Left ventricle myocardium inferior (tissue), 1 donor: ENCODE measurements at regions not wholly inside any gene's neighbourhood (a gene's known extent, or its start where the extent isn't known, plus 50 kb on each side); places are given as distances from the start of the nearest gene placed in this dataset.

Source experiments
- DNase-seq: peaks from one replicate; pipeline ENCODE4 v3.0.0-alpha.2; 2020
- H3K27ac ChIP-seq: fragments of 200-600 bp; replicated peaks from 2 replicates; pipeline ENCODE4 v1.8.0; 2021
- H3K27me3 ChIP-seq: fragments of 200-600 bp; 2 replicates; pipeline ENCODE4 v1.8.0; 2021; ENCODE audit warnings: low read depth
- H3K36me3 ChIP-seq: fragments of 200-600 bp; 2 replicates; pipeline ENCODE4 v1.8.0; 2021
- H3K4me1 ChIP-seq: fragments of 200-600 bp; 2 replicates; pipeline ENCODE4 v1.8.0; 2021
- H3K4me3 ChIP-seq: fragments of 200-600 bp; 2 replicates; pipeline ENCODE4 v1.8.0; 2021; ENCODE audit warnings: mild to moderate bottlenecking, moderate library complexity
- H3K9me3 ChIP-seq: fragments of 200-600 bp; replicated peaks from 2 replicates; pipeline ENCODE4 v1.8.0; 2021
- intact Hi-C: fragments of 100-400 bp; cut with micrococcal nuclease; formaldehyde crosslinking; loops from one replicate; pipeline ENCODE4 v1.11.0; 2022
- TF ChIP-seq, protein P1 (sequence below): fragments of 200-600 bp; IDR thresholded peaks from 2 replicates; pipeline ENCODE4 v1.8.0; 2021; ENCODE audit warnings: antibody characterized with exemption, mild to moderate bottlenecking, borderline replicate concordance
- donor health status: DM: no; HTN: yes; CAD: no; lungs with severe emphysema.

DNA sequence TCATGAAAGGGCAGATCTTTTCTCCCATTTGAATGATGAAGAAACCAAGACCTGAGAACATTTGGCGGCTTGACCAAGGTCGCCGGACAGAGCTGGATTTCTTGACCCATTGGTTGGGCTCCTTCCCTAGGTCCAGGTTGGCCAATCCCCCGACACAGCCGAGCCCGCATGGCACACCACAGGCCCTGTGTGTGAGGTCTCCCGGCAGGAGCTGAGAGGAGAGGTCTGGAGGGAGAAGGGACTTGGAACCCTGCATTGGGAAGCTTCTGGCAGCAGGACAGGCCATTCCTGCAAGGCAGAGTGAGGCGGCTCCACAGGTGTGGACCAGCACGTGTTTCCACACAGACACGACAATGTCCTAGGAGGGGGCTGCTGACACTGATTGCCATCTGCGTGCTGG, 98.6 kb upstream of the THY1 start:
- H3K4me3 ChIP-seq: no peak overlapping the region

DNA sequence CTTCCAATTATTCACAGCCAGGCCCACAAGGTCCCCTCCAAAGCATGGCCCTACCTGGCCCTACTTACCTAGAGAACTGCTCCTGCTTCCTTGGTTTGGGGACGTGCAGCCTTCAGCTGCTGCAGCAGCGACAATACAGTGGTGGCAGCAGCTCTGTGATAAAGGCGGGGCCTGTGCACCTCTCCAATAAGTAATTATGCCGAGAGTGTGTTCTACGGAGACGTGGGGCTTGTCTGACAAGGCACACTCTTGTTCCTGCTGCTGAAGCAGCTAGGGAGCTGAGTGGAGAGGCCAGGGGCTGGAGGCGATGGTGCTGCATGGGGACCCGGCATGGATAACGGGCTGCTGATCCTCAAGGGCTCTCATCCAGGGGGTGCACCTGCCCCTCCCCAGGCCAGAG, 98.0 kb upstream of the THY1 start:
- no peaks in the 10 kb centered on the region for H3K4me1 ChIP-seq
- no peaks in the 10 kb centered on the region for H3K9me3 ChIP-seq
- peaks cover 68% of the 10 kb centered on the region for H3K27me3 ChIP-seq
- intact Hi-C loops: no loop called here
- DNase-seq: no peak
- no peak overlapping the region for H3K27ac ChIP-seq
- TF ChIP-seq, protein P1, sequence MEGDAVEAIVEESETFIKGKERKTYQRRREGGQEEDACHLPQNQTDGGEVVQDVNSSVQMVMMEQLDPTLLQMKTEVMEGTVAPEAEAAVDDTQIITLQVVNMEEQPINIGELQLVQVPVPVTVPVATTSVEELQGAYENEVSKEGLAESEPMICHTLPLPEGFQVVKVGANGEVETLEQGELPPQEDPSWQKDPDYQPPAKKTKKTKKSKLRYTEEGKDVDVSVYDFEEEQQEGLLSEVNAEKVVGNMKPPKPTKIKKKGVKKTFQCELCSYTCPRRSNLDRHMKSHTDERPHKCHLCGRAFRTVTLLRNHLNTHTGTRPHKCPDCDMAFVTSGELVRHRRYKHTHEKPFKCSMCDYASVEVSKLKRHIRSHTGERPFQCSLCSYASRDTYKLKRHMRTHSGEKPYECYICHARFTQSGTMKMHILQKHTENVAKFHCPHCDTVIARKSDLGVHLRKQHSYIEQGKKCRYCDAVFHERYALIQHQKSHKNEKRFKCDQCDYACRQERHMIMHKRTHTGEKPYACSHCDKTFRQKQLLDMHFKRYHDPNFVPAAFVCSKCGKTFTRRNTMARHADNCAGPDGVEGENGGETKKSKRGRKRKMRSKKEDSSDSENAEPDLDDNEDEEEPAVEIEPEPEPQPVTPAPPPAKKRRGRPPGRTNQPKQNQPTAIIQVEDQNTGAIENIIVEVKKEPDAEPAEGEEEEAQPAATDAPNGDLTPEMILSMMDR: no peak
- H3K36me3 ChIP-seq: no peaks in the 10 kb centered on the region
- no peak overlapping the region for H3K4me3 ChIP-seq

More for the DNA sequence above, 98.6 kb upstream of the THY1 start:
- intact Hi-C loops: no loop called here
- no peaks in the 10 kb centered on the region for H3K9me3 ChIP-seq
- H3K27ac ChIP-seq: no peak overlapping the region
- no peak for DNase-seq
- TF ChIP-seq, protein P1: no peak
- no peaks in the 10 kb centered on the region for H3K36me3 ChIP-seq
- peaks cover 65% of the 10 kb centered on the region for H3K27me3 ChIP-seq
- no peaks in the 10 kb centered on the region for H3K4me1 ChIP-seq

DNA sequence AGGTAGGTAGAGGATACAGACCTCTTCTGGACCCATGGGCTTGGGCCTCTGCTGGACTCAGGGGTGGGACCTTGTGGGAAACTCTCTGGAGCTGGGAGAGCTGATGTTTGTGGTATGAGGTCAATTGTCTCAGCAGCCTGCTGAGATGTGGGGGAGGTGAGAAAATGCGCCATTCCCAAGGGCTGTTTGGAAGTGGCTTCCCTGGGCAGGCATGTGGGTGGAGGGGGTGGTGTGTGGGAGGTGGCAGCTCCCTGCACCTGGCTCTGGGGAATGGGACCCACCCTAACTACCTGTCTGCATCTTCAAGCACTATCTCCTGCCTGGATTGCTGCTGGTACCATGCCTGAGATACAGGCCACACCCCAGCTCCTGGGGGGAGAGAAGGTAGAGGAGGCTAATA, 97.4 kb upstream of the THY1 start:
- H3K36me3 ChIP-seq: no peaks in the 10 kb centered on the region
- intact Hi-C loops: no loop called here
- no peaks in the 10 kb centered on the region for H3K4me1 ChIP-seq
- TF ChIP-seq, protein P1: no peak
- H3K9me3 ChIP-seq: no peaks in the 10 kb centered on the region
- no peak for DNase-seq
- no peak overlapping the region for H3K4me3 ChIP-seq
- H3K27ac ChIP-seq: no peak overlapping the region
- H3K27me3 ChIP-seq: peaks cover 74% of the 10 kb centered on the region

DNA sequence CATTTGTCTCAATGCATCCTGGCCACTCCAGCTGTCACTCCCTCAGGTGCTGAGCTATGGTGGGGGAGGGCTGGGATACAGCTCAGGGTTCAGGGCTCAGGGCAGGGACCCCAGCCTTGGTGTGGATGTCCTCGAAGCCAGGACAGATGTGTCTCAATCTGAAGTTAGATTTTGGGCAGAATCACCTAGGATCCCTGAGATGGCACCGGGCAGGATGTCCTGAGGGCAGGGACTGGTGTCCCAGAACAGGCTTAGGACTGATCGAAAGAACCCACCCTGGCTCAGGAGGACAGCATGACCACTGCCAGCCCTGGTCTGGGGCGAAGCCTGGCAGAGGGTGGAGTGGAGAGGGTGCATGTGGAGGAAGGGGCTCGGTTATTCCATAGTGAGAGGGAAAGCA, 96.8 kb upstream of the THY1 start:
- Histone ChIP-seq H3K4me3 (no peak overlapping the region), H3K27me3 (peaks cover 80% of the 10 kb centered on the region), H3K4me1 (no peaks in the 10 kb centered on the region), H3K36me3 (no peaks in the 10 kb centered on the region), H3K9me3 (no peaks in the 10 kb centered on the region), H3K27ac (no peak overlapping the region)
- intact Hi-C loops: no loop called here
- TF ChIP-seq, protein P1: no peak
- DNase-seq: no peak

DNA sequence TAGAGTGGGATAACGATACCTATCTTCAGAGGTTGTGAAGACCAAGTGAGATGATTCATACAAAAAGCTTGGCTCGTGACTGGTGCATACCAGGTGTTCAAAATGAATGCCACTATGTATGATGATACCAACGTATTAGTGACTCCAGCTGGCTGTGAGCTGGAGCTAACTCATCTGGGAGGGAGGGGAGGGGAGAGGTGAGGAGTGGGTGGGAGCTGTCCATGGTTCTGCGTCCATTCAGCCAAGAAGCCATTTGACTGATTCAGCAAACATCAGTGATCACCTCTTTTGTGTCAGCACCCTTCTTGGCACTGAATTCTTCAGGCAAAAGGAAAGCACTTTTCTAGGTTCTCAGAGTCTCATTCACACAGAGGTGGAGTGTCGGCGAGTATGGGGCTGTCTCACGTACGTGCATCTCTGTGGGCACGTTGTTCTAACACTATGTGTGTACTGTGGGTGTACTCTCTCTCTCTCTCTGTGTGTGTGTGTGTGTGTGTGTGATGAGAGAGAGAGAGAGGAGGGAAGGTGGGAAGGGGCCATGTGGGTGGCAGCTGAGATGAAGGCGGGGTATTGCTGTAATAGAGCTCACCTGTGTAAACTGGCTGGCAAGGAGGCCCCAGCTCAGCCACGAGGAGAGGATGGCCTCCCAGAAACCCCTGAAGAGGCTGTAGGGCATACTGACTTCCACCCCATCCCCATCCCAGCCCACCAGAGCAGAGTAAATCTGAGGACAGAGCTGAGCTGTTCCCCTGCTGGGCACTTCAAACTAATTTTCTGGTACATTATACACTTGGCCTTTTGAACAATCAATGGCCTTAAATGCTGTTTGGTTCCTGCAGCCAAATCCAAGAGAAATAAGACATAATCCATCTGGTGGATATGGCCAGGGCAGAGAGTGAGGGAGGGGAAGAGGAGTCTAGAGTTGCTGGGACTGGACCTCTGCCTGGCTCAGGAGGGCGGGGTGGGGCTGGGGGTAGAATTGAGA, 96.1 kb upstream of the THY1 start:
- Histone ChIP-seq H3K4me1 (no peaks in the 10 kb centered on the region), H3K27ac (no peak overlapping the region), H3K27me3 (peaks cover 87% of the 10 kb centered on the region), H3K9me3 (no peaks in the 10 kb centered on the region), H3K4me3 (no peak overlapping the region), H3K36me3 (no peaks in the 10 kb centered on the region)
- intact Hi-C loops: no loop called here
- no peak for DNase-seq
- TF ChIP-seq, protein P1: no peak
